H1 (cell line): ENCODE measurements at regions not wholly inside any gene's neighbourhood (a gene's known extent, or its start where the extent isn't known, plus 50 kb on each side); places are given as distances from the start of the nearest gene placed in this dataset.
A peak's percentile ranks its signal among the peaks of the same experiment; 100 is the strongest.

Experiments used
- CTCF ChIA-PET: fragments of 300-600 bp; sonication (Branson Sonifier 250); formaldehyde crosslinking; loops from one replicate; lab custom pipeline; 2021; ENCODE audit not compliant: partially characterized antibody; lab: Charles Lee
- POLR2A ChIA-PET: fragments of 300-600 bp; sonication (Branson Sonifier 250); formaldehyde crosslinking; loops from one replicate; lab custom pipeline; 2021; ENCODE audit warnings: inconsistent platforms; ENCODE audit not compliant: partially characterized antibody; lab: Charles Lee
- DNase-seq, 2 experiments: peaks; one replicate each; pipeline versions ENCODE4 v3.0.0 to v3.0.0-alpha.2; 2010 to 2022; ENCODE audit warnings: low spot score in 2 of 2, low read depth in 1 of 2, mixed read lengths in 1 of 2
- FAIRE-seq: peaks from 2 replicates; lab custom pipeline; 2011; peaks lifted over from hg19 to GRCh38; lab: Jason Lieb, UNC
- H2AFZ ChIP-seq: 2 replicates; pipeline ENCODE4 v1.8.1; 2012; ENCODE audit warnings: low read length, inconsistent platforms
- H2AK5ac ChIP-seq: 2 replicates; pipeline ENCODE4 v1.6.1; 2013; ENCODE audit warnings: low read depth, low read length
- H2BK120ac ChIP-seq: replicated peaks from 2 replicates; pipeline ENCODE3; 2013; ENCODE audit warnings: low read depth, low read length, inconsistent platforms
- H2BK12ac ChIP-seq: 2 replicates; pipeline ENCODE4 v1.6.1; 2013; ENCODE audit warnings: low read depth, low read length
- H2BK15ac ChIP-seq: 2 replicates; pipeline ENCODE4 v1.6.1; 2013; ENCODE audit warnings: low read length
- H2BK20ac ChIP-seq: 2 replicates; pipeline ENCODE4 v1.6.1; 2013; ENCODE audit warnings: low read length
- H2BK5ac ChIP-seq: 2 replicates; pipeline ENCODE4 v1.6.1; 2013; ENCODE audit warnings: low read depth, low read length
- H3K14ac ChIP-seq: 2 replicates; pipeline ENCODE4 v1.6.1; 2013; ENCODE audit warnings: inconsistent platforms; ENCODE audit not compliant: insufficient read length
- H3K18ac ChIP-seq: 2 replicates; pipeline ENCODE4 v1.6.1; 2013; ENCODE audit warnings: low read length; ENCODE audit errors: extremely low read depth
- H3K23ac ChIP-seq: 2 replicates; pipeline ENCODE4 v1.6.1; 2013; ENCODE audit warnings: inconsistent platforms; ENCODE audit not compliant: insufficient read length
- H3K23me2 ChIP-seq: 2 replicates; pipeline ENCODE4 v1.6.1; 2013; ENCODE audit warnings: low read depth, low read length
- H3K27ac ChIP-seq: 2 replicates; pipeline ENCODE4 v1.6.1; 2011; ENCODE audit warnings: low read depth, low read length, inconsistent platforms
- H3K27me3 ChIP-seq, 4 experiments: replicated peaks in 1 of 4; 1 replicate in 1 of 4; 2 replicates in 3 of 4; pipeline versions ENCODE4 v1.6.1 to v1.8.1; 2011 to 2013; ENCODE audit warnings: low read length in 3 of 4, mild to moderate bottlenecking in 3 of 4, inconsistent platforms in 2 of 4, mixed read lengths in 2 of 4, moderate library complexity in 1 of 4; ENCODE audit not compliant: control insufficient read depth in 3 of 4, insufficient read depth in 3 of 4; ENCODE audit errors: extremely low read depth in 1 of 4
- H3K36me3 ChIP-seq, 4 experiments: 2 replicates each; pipeline versions ENCODE4 v1.6.1 to v1.8.1; 2011 to 2013; ENCODE audit warnings: mild to moderate bottlenecking in 4 of 4, low read length in 3 of 4, moderate library complexity in 2 of 4, control low read depth in 1 of 4, inconsistent platforms in 1 of 4; ENCODE audit not compliant: insufficient read depth in 4 of 4, control insufficient read depth in 2 of 4
- H3K4ac ChIP-seq: replicated peaks from 2 replicates; pipeline ENCODE3; 2013; ENCODE audit warnings: low read length, low read depth, mixed read lengths, inconsistent platforms; ENCODE audit not compliant: insufficient read length
- H3K4me1 ChIP-seq, 4 experiments: replicated peaks in 1 of 4; 1 replicate in 1 of 4; 2 replicates in 3 of 4; pipeline versions ENCODE4 v1.6.1 to v1.8.1; 2011 to 2013; ENCODE audit warnings: low read length in 3 of 4, inconsistent platforms in 2 of 4, mixed read lengths in 1 of 4; ENCODE audit not compliant: insufficient read depth in 4 of 4, control insufficient read depth in 3 of 4
- H3K4me2 ChIP-seq, 2 experiments: 2 replicates each; pipeline versions ENCODE4 v1.6.1 to v1.8.1; 2011 to 2013; ENCODE audit warnings: low read depth in 2 of 2, low read length in 2 of 2, control low read depth in 1 of 2, inconsistent platforms in 1 of 2, mild to moderate bottlenecking in 1 of 2; ENCODE audit not compliant: insufficient read depth in 1 of 2
- H3K4me3 ChIP-seq, 4 experiments: fragments of 200-600, 300-600 bp in 1 of 4; sonication (generic), shearing (Covaris generic), sonication (Bioruptor Twin) in 1 of 4; 2 replicates each; pipeline versions ENCODE4 v1.5.1 to v1.8.1; 2011 to 2016; ENCODE audit warnings: low read length in 4 of 4, low read depth in 3 of 4, control low read depth in 2 of 4, inconsistent platforms in 2 of 4, mild to moderate bottlenecking in 2 of 4, mixed read lengths in 1 of 4, moderate library complexity in 1 of 4; ENCODE audit not compliant: insufficient read depth in 2 of 4; ENCODE audit errors: extremely low read depth in 1 of 4
- H3K56ac ChIP-seq: replicated peaks from 2 replicates; pipeline ENCODE3; 2013; ENCODE audit warnings: low read depth, mild to moderate bottlenecking, mixed read lengths, low read length, inconsistent platforms; ENCODE audit not compliant: insufficient read length
- H3K79me1 ChIP-seq: 2 replicates; pipeline ENCODE4 v1.6.1; 2013; ENCODE audit warnings: low read depth, low read length, control low read depth
- H3K79me2 ChIP-seq, 2 experiments: 2 replicates each; pipeline versions ENCODE4 v1.6.1 to v1.8.1; 2012 to 2013; ENCODE audit warnings: low read length in 2 of 2, mild to moderate bottlenecking in 2 of 2, inconsistent platforms in 1 of 2; ENCODE audit not compliant: insufficient read depth in 2 of 2, control insufficient read depth in 1 of 2
- H3K9ac ChIP-seq, 4 experiments: replicated peaks in 1 of 4; 1 replicate in 1 of 4; 2 replicates in 3 of 4; pipeline versions ENCODE4 v1.6.1 to v1.8.1; 2011 to 2013; ENCODE audit warnings: low read depth in 3 of 4, low read length in 3 of 4, control low read depth in 2 of 4, mild to moderate bottlenecking in 2 of 4, moderate library complexity in 2 of 4, inconsistent platforms in 1 of 4; ENCODE audit errors: extremely low read depth in 1 of 4
- H3K9me3 ChIP-seq, 2 experiments: 2 replicates each; pipeline versions ENCODE4 v1.6.1 to v1.8.1; 2012 to 2013; ENCODE audit warnings: mild to moderate bottlenecking in 2 of 2, moderate library complexity in 2 of 2, control low read depth in 1 of 2, inconsistent platforms in 1 of 2, low read depth in 1 of 2, low read length in 1 of 2, mixed read lengths in 1 of 2; ENCODE audit not compliant: insufficient read depth in 2 of 2
- H4K20me1 ChIP-seq, 2 experiments: replicated peaks in 1 of 2; 2 replicates each; pipeline versions ENCODE3 to v1.8.1; 2011 to 2013; ENCODE audit warnings: inconsistent platforms in 2 of 2, low read length in 2 of 2, mild to moderate bottlenecking in 1 of 2; ENCODE audit not compliant: insufficient read depth in 2 of 2, control insufficient read depth in 1 of 2
- H4K5ac ChIP-seq: 2 replicates; pipeline ENCODE4 v1.6.1; 2013; ENCODE audit warnings: low read length, low read depth, mixed read lengths, inconsistent platforms; ENCODE audit not compliant: insufficient read length
- H4K8ac ChIP-seq: 2 replicates; pipeline ENCODE4 v1.8.0; 2013; ENCODE audit warnings: mild to moderate bottlenecking, moderate library complexity, low read length, inconsistent platforms; ENCODE audit not compliant: insufficient read depth; ENCODE audit errors: extremely low read depth
- H4K91ac ChIP-seq: replicated peaks from 2 replicates; pipeline ENCODE3; 2013; ENCODE audit warnings: low read length, mixed read lengths, inconsistent platforms; ENCODE audit not compliant: insufficient read length
- ATF2 ChIP-seq: IDR thresholded peaks from 2 replicates; pipeline ENCODE4 v1.6.1; 2012; ENCODE audit warnings: low read length, inconsistent platforms
- BRCA1 ChIP-seq: IDR thresholded peaks from 2 replicates; pipeline ENCODE4 v1.6.1; 2012; ENCODE audit warnings: low read depth, low read length, improper control_type of control experiment
- CREB1 ChIP-seq: IDR thresholded peaks from 2 replicates; pipeline ENCODE4 v1.6.1; 2012; ENCODE audit warnings: inconsistent platforms
- whole genome bisulfite sequencing, 2 experiments: shearing (Covaris generic) in 1 of 2; methylation state at CpG; one replicate each; pipeline versions ENCODE4 v1.1.6 to v1.1.7; 2013 to 2015; ENCODE audit warnings: low lambda C conversion rate in 2 of 2, mixed read lengths in 2 of 2, inconsistent platforms in 1 of 2, low coverage in 1 of 2, missing lambda C conversion rate in 1 of 2; ENCODE audit not compliant: insufficient replicate concordance in 2 of 2, insufficient coverage in 1 of 2, insufficient read length in 1 of 2; ENCODE audit errors: extremely low coverage in 1 of 2, missing lambda C conversion rate in 1 of 2; 5-methylcytosine and 5-hydroxymethylcytosine counted together

GRCh38 chr18:5630900-5631413 lies 87.2 kb upstream of the EPB41L3 start:
- Histone ChIP-seq H3K4me2 (peak overlapping the region; percentile 83 to 95), H4K8ac (peak overlapping the region; percentile 9)
- DNase-seq = no peak

More at GRCh38 chr18:5630900-5631413, 87.2 kb upstream of the EPB41L3 start:
- no peak overlapping the region for H2BK12ac ChIP-seq
- TF ChIP-seq ATF2 (no peak), CREB1 (0 out of 2 replicates have a peak, but pooled peaks have one; percentile 4), BRCA1 (no peak)
- H4K20me1 ChIP-seq = peaks cover 0 to 5% of the 10 kb centered on the region in 2 experiments
- no peaks in the 10 kb centered on the region; a peak in 1 of 4 replicates for H3K79me2 ChIP-seq
- no peak overlapping the region for H3K18ac ChIP-seq
- no peak overlapping the region for H2BK15ac ChIP-seq
- H3K36me3 ChIP-seq = no peaks in the 10 kb centered on the region
- no peak overlapping the region for H2BK120ac ChIP-seq
- peaks cover 18 to 55% (median 46%) of the 10 kb centered on the region in 4 experiments for H3K27me3 ChIP-seq
- H3K9ac ChIP-seq = no peak overlapping the region
- ChIA-PET POLR2A (no interaction called here), CTCF (interaction anchor here (0.8 to 1.3 kb wide), 3 partner anchors 18 to 237 kb away, joined by 3 read pairs; no protein-coding TSS in a partner anchor)
- H2BK5ac ChIP-seq = no peak overlapping the region
- H2AK5ac ChIP-seq = 0 out of 2 replicates have a peak overlapping the region, but pooled peaks have one; percentile 5
- H3K4me3 ChIP-seq = peak overlapping the region in 1 of 4 experiments; percentile 70; a peak in 2 of 8 replicates
- H3K4ac ChIP-seq = no peak overlapping the region
- WGBS, 2 experiments = 68% methylated on average over 12 of the region's 12 CpGs; no CpG with 5 or more reads in 1 of the 2 experiments
- H3K4me1 ChIP-seq = peaks cover under 1 to 15% (median 5%) of the 10 kb centered on the region in 4 experiments; a peak in 6 of 7 replicates
- no peak overlapping the region for H4K91ac ChIP-seq
- H3K9me3 ChIP-seq = no peaks in the 10 kb centered on the region
- no peak overlapping the region for H3K14ac ChIP-seq
- FAIRE-seq = no peak
- no peak overlapping the region for H2BK20ac ChIP-seq
- H3K27ac ChIP-seq = no peak overlapping the region
- peaks cover 25% of the 10 kb centered on the region; the same call in 1 of the 2 replicates for H3K23me2 ChIP-seq
- H3K23ac ChIP-seq = no peak overlapping the region
- no peak overlapping the region for H3K56ac ChIP-seq
- no peak overlapping the region for H4K5ac ChIP-seq
- no peaks in the 10 kb centered on the region for H3K79me1 ChIP-seq
- 0 out of 2 replicates have a peak overlapping the region, but pooled peaks have one; percentile 72 for H2AFZ ChIP-seq
